DMS114 treated with DMSO at 0.1 percent for 48 hours (cell line): ENCODE measurements at regions not wholly inside any gene's neighbourhood (a gene's known extent, or its start where the extent isn't known, plus 50 kb on each side); places are given as distances from the start of the nearest gene placed in this dataset.
"Not testable (repeated sequence)": the region's sequence is repeated elsewhere in the genome, so short reads cannot be mapped to it uniquely, and the experiment has no call there.

ENCODE experiments used
- DNase-seq: peaks from one replicate; lab custom pipeline; 2025; ENCODE audit not compliant: unreplicated experiment; lab: John Stamatoyannopoulos, UW

DNA sequence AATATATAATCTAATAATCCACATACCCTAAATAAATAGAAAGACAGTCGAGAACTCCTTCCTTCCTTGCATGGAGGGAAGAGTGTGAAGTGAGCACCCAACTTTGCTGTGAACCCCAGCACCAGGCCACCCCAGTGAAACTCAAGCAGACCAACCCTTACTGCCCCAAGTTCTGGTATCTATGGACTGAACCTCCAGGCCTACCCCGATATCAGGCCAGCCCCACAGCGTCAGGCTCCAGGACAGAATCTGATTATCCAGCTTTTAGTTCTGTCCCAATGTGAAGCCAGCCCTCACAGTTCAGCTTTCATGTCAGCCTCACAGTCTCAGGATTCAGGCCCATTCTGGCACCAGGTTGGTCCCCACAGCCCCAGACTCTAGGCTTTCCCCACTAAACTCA, 1617.2 kb upstream of the AGA start:
- no peak for DNase-seq

GRCh38 chr4:179066254-179066653, 1624.0 kb upstream of the AGA start:
- not testable (repeated sequence) for DNase-seq

DNA sequence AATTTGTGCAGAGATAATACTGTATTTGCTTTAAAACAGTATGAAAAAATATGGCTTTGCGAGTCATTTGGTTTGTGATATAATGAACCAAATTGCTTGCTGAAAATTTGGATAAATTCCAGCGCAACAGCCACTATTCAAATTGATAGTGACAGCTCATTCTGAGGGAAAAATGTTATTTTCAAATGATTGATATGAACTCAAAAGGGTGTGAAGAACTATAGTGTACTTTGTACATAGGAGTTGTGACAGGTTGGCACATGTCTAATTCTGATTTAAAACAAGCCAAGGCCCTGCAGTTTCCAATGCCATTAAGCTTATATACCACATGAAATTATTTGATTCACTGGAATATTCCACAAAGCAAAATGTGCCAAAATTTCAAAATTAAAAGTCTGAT, 1628.9 kb upstream of the AGA start:
- no peak for DNase-seq

GRCh38 chr4:179076865-179077264, 1634.6 kb upstream of the AGA start:
- no peak for DNase-seq

DNA sequence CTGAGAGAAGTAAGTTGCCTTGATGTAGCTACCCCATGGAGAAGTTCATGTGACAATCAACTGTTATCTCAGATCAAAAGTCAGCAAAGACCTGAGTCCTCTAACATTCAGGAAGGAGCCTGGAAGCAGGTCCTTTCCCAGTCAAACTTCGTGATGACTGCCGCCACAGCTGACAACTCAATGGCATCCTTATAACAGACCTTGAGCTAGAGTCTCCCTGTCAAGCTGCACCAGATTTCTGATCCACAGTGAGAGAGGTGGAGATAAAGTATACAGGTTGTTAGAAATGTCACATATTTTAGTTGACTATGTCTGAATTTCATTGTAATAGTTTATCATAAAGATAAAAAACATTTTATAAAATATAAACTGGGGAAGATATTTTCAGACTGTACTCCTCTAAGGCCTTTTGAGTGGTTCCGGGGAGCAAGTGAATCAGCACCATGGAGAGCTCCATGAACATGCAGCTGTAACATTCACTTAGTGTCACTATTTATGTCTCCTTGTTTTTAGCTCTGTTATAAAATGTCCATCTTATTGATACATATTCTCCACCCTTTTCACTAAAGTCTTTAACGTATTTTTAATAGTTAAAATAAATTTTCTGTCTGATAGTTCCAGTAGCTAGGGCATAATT, 1653.5 kb upstream of the AGA start:
- DNase-seq = no peak

DNA sequence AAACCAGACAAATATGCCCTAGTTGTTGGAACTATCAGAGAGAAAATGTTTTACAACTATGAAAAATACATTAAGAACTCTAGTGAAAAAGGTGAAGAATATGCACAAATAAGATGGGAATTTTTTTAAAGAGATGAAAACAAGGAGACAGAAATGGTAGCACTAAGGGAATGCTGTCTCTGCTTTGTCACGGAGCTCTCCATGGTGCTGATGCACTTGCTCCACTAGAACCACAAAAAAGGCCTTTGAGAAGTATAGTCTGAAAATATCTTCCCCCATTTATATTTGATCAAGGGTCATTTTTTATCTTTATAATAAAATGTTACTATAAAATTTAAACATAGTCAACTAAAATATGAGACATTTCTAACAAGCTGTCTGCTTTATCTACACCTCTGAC, 1655.5 kb upstream of the AGA start:
- no peak for DNase-seq

DNA sequence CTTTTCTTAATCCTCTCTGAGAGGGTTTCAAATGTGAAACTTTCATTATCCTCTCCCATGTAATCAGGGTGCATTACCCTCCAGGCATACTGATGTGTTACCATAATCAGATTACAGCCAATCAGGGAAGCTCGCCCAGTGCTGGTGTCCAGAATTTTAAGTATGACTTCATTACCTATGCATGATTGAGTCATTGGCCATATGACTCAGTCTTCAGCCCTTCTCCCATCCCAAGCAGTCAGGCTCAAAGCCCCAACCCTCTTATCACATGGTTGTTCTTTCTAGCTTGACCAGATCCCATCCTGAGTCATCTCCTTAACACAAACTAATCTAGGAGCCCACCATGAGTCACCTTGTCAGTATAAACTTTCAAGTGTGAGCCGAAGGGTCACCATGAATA, 1668.1 kb upstream of the AGA start:
- no peak for DNase-seq

- no peak for DNase-seq
Observed at GRCh38 chr4:179110816-179111215, 1668.6 kb upstream of the AGA start.

GRCh38 chr4:179112441-179113170, 1670.4 kb upstream of the AGA start:
- DNase-seq = no peak

DNA sequence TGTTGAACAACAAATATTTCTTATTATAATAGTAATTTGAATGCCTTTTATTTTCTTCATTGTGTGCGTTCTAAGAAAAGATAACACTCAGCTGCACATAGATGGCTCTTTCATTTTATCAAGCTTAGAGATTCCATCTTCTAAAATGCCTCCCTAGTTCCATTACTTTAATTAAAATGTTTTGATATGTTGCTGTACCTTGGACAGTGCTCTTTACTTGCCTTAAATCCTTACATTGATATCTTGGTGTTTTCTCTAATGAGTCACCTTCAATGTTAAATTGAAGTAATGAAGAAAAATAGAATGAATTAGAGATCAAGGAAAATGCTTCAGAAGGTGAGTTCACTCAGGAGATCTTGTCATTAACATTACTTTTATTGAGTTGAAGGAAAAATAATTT, 1672.4 kb upstream of the AGA start:
- no peak for DNase-seq

DNA sequence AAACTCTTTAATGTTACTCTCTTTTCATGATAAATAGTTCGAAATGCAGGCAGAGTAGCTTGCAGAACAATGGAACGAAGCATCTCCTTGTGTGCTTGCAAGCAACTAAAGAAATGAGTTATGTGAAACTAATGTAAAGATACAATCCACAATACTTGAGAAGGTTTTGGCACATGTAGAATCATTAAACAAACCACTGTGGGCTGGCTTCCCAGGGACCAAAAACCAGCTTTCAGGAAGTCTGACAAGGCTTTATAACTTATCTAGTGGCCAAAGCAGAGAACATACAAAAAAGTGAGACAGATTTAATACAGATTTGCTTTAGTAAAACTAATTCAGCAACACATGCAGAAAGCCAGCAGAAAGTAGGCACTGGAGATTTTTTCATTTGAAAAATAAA, 1673.8 kb upstream of the AGA start:
- no peak for DNase-seq

DNA sequence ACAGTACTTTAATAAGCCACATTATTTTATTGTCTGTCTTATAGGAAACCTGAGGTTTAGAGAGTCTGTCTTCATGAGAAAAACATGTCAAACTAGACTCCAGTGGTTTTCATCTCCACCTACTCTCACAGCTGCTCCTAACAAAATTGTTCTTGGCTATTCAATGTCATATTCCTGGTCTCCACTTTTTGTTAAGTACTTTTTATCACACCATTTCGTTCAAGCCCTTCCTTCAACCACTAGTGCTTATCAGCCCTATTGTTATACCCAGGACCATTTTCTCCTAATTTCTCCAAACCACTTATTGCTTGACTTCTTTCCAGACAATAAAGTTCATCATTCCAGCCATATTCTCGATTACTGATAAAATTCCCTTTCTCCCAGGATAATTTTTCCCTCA, 1674.3 kb upstream of the AGA start:
- DNase-seq = no peak

- DNase-seq = no peak
Observed at GRCh38 chr4:179123084-179123483, 1680.8 kb upstream of the AGA start.

DNA sequence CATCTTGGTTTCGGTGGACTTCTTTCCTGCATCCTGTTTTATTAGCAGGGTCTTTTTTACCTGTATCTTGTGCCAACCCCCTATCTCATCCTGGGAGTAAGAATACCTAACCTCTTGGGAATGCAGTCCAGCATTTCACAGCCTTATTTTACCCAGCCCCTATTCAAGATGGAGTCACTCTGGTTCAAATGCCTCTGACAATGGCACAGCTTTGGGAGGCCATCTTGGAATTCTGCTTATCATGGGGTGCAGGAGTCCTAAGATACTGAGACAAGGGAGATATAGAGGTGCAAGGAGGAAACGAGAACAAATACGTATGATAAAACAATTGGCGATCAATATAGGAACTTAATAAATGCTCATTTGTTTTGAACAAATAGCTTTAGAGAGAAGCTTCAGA, 1682.2 kb upstream of the AGA start:
- DNase-seq = no peak

GRCh38 chr4:179124957-179125356, 1682.7 kb upstream of the AGA start:
- no peak for DNase-seq

DNA sequence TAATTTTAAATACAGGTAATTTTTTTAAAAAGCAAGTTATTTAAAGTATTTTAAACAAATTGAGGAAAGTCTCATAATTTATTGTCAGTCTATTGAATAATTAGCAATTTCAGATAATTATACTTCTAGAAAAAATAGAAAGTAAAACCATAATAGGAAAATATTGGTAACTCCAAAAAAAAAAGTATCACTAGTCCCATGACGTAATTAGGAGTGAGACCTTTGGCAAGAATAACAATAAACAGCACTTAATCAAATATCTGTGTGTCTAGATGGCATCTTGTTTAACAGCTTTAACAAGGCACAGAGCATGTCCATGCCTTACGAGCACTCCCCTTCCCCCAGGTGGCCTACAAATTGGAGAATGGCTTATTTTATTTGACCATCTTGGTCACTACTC, 1683.6 kb upstream of the AGA start:
- no peak for DNase-seq

GRCh38 chr4:179128299-179128698, 1686.1 kb upstream of the AGA start:
- no peak for DNase-seq

GRCh38 chr4:179130122-179130714, 1688.0 kb upstream of the AGA start:
- no peak for DNase-seq

DNA sequence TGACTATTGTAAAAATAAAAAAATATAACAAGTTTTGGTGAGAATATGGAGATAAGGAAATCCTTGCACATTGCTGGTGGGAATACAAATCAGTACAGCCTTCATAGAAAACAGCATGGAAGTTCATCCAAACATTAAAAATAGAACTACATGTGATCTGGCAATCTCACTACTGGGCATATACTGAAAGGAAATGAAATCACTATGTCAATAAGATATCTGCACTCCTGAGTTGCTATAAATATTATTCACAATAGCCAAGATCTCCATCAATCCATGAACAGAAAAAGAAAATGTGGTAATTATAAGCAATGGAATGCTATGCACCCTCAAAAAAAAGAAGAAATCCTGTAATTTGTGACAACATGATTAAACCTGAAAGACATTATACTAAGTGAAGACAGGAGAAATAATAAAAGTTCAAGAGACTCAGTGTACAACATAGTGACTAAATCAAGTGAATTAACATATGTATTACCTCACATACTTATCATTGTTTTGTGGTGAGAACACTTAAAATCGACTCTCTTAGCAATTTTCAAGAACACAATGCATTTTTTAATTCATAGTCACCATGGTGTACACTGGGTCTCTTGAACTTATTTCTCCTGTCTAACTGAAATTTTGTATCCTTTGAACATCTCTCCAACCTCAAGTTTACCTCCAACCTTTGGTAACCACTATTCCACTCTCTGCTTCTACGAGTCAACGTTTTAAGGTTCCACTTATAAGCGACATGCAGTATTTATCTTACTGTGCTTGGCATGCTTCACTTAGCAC, 1703.7 kb upstream of the AGA start:
- no peak for DNase-seq

DNA sequence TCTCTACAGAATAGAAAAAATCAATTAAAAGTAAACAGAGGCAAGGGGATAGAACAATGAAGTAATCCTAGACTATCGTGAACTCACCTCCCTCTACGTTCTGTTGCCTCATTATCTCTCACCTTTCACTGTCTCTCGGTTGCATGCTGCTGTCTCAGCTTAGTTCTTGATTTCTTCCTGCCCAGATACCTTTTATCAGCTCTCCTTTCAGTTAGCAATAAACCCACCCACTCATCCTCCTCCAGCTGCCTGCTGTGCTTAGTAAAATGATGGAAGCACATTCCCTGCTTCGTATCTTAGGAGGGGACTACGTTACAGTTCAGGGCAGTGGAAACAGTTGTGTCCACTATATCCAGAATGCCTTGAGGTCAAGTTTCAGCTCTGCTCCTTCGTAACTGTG, 1709.5 kb upstream of the AGA start:
- no peak for DNase-seq

- DNase-seq = no peak
Observed at GRCh38 chr4:179163147-179163546, 1720.9 kb upstream of the AGA start.
